Immature natural killer cell (primary cell): ENCODE measurements at regions not wholly inside any gene's neighbourhood (a gene's known extent, or its start where the extent isn't known, plus 50 kb on each side); places are given as distances from the start of the nearest gene placed in this dataset.

Experiments
- DNase-seq, 3 donors: peaks; one replicate each; pipeline ENCODE4 v3.0.0; 2022; ENCODE audit warnings: mixed read lengths in 1 of 3
- H3K27ac Mint-ChIP-seq, 6 donors: one replicate each; pipeline ENCODE4 v1.8.0; 2020; ENCODE audit warnings: mixed read lengths in 6 of 6, mild to moderate bottlenecking in 5 of 6, inconsistent platforms in 4 of 6, moderate library complexity in 3 of 6
- H3K27me3 Mint-ChIP-seq, 3 donors: one replicate each; pipeline ENCODE4 v1.8.0; 2020 to 2021; ENCODE audit warnings: low read depth in 3 of 3, mild to moderate bottlenecking in 3 of 3, mixed read lengths in 3 of 3, moderate library complexity in 3 of 3, inconsistent platforms in 1 of 3
- H3K36me3 Mint-ChIP-seq, 3 donors: one replicate each; pipeline ENCODE4 v1.8.0; 2020; ENCODE audit warnings: mixed read lengths in 3 of 3, inconsistent platforms in 2 of 3, mild to moderate bottlenecking in 2 of 3
- H3K4me1 Mint-ChIP-seq, 2 donors: one replicate each; pipeline ENCODE4 v1.8.0; 2020; ENCODE audit warnings: inconsistent platforms in 2 of 2, mild to moderate bottlenecking in 2 of 2, mixed read lengths in 2 of 2, moderate library complexity in 1 of 2
- H3K4me3 Mint-ChIP-seq, 5 donors: one replicate each; pipeline ENCODE4 v1.8.0; 2020; ENCODE audit warnings: mild to moderate bottlenecking in 5 of 5, mixed read lengths in 5 of 5, inconsistent platforms in 3 of 5, moderate library complexity in 3 of 5
- H3K9me3 Mint-ChIP-seq, 6 donors: one replicate each; pipeline ENCODE4 v1.8.0; 2020; ENCODE audit warnings: mild to moderate bottlenecking in 6 of 6, mixed read lengths in 6 of 6, inconsistent platforms in 4 of 6, moderate library complexity in 3 of 6

GRCh38 chr16:55988013-55988412 lies 112.8 kb upstream of the CES5A start:
- DNase-seq, result no peak
- Mint-ChIP-seq H3K9me3 (peaks cover 0 to 2% (median 0%) of the 10 kb centered on the region in 6 donors), H3K4me1 (no peaks in the 10 kb centered on the region), H3K27me3 (peaks cover 2 to 11% (median 4%) of the 10 kb centered on the region in 3 donors), H3K36me3 (no peaks in the 10 kb centered on the region), H3K27ac (no peak overlapping the region), H3K4me3 (no peak overlapping the region)

GRCh38 chr16:55982597-55982996 lies 107.4 kb upstream of the CES5A start:
- H3K36me3 Mint-ChIP-seq, result no peaks in the 10 kb centered on the region
- H3K9me3 Mint-ChIP-seq, result peaks cover 0 to 2% (median 0%) of the 10 kb centered on the region in 6 donors
- H3K27me3 Mint-ChIP-seq, result peaks cover 3 to 6% (median 4%) of the 10 kb centered on the region in 3 donors
- H3K27ac Mint-ChIP-seq, result no peak overlapping the region
- no peak overlapping the region for H3K4me3 Mint-ChIP-seq
- DNase-seq, result no peak
- H3K4me1 Mint-ChIP-seq, result no peaks in the 10 kb centered on the region

- H3K9me3 Mint-ChIP-seq, result peaks cover 0 to 2% (median 0%) of the 10 kb centered on the region in 6 donors
- H3K27ac Mint-ChIP-seq, result no peak overlapping the region
- H3K4me3 Mint-ChIP-seq, result no peak overlapping the region
- DNase-seq, result no peak
- H3K36me3 Mint-ChIP-seq, result no peaks in the 10 kb centered on the region
- no peaks in the 10 kb centered on the region for H3K4me1 Mint-ChIP-seq
- peaks cover 4 to 6% (median 4%) of the 10 kb centered on the region in 3 donors for H3K27me3 Mint-ChIP-seq
Observed at GRCh38 chr16:55981557-55981956, 106.4 kb upstream of the CES5A start.

DNA sequence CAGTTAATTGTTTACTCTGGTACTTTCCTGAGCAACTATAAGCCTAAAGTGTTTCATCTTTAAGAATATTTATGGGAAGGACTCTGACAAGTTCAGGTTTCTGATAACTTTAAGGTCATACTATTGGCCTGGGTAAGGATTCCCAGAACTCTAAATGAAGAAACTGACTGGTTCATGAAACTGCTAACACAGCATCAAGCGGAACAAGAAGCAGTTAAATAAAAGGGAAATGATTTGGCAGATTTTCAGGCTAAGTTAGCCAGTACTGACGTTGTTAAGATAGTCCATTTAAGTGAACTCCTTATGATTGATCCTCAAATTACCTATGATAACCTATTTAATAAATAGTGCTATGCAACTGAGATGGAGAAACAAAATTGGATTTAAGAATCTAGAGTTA lies 101.6 kb upstream of the CES5A start:
- Mint-ChIP-seq H3K4me3 (no peak overlapping the region), H3K4me1 (no peaks in the 10 kb centered on the region), H3K27me3 (peaks cover 0 to 5% (median 5%) of the 10 kb centered on the region in 3 donors), H3K27ac (no peak overlapping the region), H3K36me3 (no peaks in the 10 kb centered on the region), H3K9me3 (no peaks in the 10 kb centered on the region)
- no peak for DNase-seq

GRCh38 chr16:55971447-55971846 lies 96.3 kb upstream of the CES5A start:
- Mint-ChIP-seq H3K36me3 (no peaks in the 10 kb centered on the region), H3K9me3 (no peaks in the 10 kb centered on the region), H3K27me3 (peaks cover 4 to 8% (median 4%) of the 10 kb centered on the region in 3 donors)

DNA sequence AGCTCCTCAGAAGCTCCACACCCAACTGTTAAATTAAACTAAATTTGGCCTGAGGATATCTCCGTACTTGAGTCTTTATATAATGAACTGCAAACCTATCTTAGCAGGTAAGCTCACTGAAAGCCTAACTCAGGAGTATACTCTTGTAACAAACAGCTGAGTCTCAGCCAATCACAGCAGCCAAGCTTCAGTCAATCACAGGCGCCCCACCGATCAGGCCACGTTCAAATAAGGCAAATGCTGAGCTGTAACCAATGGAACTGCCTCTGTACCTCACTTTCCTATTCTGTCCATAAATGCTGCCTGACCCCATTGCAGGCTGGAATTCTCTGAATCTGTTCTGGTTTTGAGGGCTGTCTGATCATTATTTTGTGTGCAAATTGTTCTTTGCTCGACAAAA lies 93.0 kb upstream of the CES5A start:
- Mint-ChIP-seq H3K4me3 (no peak overlapping the region), H3K4me1 (no peaks in the 10 kb centered on the region), H3K36me3 (no peaks in the 10 kb centered on the region), H3K27me3 (peaks cover 2 to 10% (median 8%) of the 10 kb centered on the region in 3 donors), H3K9me3 (no peaks in the 10 kb centered on the region), H3K27ac (no peak overlapping the region)
- no peak for DNase-seq

More at GRCh38 chr16:55971447-55971846, 96.3 kb upstream of the CES5A start:
- H3K4me3 Mint-ChIP-seq, result no peak overlapping the region
- no peaks in the 10 kb centered on the region for H3K4me1 Mint-ChIP-seq
- no peak overlapping the region for H3K27ac Mint-ChIP-seq
- no peak for DNase-seq

DNA sequence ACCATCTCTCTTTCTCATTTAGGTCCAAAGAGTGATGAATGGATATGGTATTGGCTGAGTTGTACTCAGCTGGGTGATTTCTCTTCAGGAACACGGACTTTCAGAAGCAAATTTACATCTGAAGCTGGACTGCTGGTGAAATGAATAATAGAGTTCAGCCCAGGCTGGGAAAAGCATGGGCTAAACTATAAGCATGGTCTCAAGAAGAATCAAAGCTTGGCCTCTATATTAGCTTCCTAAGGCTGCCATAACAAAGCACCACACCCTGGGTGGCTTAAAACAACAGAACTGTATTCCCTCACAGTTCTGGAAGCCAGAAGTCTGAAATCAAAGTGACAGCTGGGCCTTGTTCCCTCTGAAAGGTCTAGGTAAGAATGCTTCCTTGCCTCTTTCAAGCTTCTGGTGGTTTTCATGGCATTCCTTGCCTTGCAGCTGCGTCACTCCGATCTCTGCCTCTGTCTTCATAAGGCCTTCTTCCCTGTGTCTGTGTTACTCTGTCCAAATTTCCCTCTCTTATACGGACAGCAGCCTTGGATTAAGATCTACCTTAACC lies 89.8 kb upstream of the CES5A start:
- H3K27ac Mint-ChIP-seq, result no peak overlapping the region
- no peaks in the 10 kb centered on the region for H3K4me1 Mint-ChIP-seq
- H3K27me3 Mint-ChIP-seq, result peaks cover 0 to 7% (median 6%) of the 10 kb centered on the region in 3 donors
- H3K36me3 Mint-ChIP-seq, result no peaks in the 10 kb centered on the region
- no peak overlapping the region for H3K4me3 Mint-ChIP-seq
- no peak for DNase-seq
- H3K9me3 Mint-ChIP-seq, result no peaks in the 10 kb centered on the region

DNA sequence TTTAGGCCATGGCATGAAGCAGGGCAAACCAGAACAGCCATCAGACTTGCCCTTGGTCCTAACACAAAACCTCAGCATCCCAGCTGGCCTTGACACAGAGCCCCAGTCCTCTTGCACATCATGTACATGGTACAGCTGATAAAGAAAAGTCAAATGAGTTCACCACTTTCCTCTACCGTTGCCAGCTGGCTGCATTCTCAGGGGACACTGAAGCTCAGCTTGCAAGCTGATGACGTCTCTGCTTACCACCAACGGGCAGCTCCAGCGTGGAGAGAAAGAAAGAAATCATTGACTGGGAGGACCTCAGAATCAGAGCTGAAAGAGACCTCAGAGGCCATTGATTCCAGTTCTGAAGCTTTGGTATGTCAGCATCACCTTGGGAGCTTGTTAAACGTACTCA lies 80.7 kb upstream of the CES5A start:
- Mint-ChIP-seq H3K9me3 (peaks cover 0 to 6% (median 0%) of the 10 kb centered on the region in 6 donors), H3K36me3 (no peaks in the 10 kb centered on the region), H3K27ac (no peak overlapping the region), H3K4me1 (no peaks in the 10 kb centered on the region), H3K4me3 (no peak overlapping the region), H3K27me3 (peaks cover 0 to 8% (median 1%) of the 10 kb centered on the region in 3 donors)
- DNase-seq, result no peak

- no peak for DNase-seq
- H3K27ac Mint-ChIP-seq, result no peak overlapping the region
- H3K36me3 Mint-ChIP-seq, result no peaks in the 10 kb centered on the region
- H3K27me3 Mint-ChIP-seq, result peaks cover 0 to 8% (median 2%) of the 10 kb centered on the region in 3 donors
- H3K4me3 Mint-ChIP-seq, result no peak overlapping the region
- no peaks in the 10 kb centered on the region for H3K4me1 Mint-ChIP-seq
- peaks cover 0 to 6% (median 0%) of the 10 kb centered on the region in 6 donors for H3K9me3 Mint-ChIP-seq
Observed at GRCh38 chr16:55955424-55955823, 80.3 kb upstream of the CES5A start.

GRCh38 chr16:55954906-55955305 lies 79.7 kb upstream of the CES5A start:
- no peak for DNase-seq
- Mint-ChIP-seq H3K36me3 (no peaks in the 10 kb centered on the region), H3K27me3 (peaks cover 0 to 8% (median 4%) of the 10 kb centered on the region in 3 donors), H3K4me3 (no peak overlapping the region), H3K4me1 (no peaks in the 10 kb centered on the region), H3K9me3 (peaks cover 0 to 6% (median under 1%) of the 10 kb centered on the region in 6 donors), H3K27ac (no peak overlapping the region)

- DNase-seq, result no peak
- Mint-ChIP-seq H3K27ac (no peak overlapping the region), H3K9me3 (peaks cover 0 to 2% (median 0%) of the 10 kb centered on the region in 6 donors), H3K4me3 (no peak overlapping the region), H3K27me3 (peaks cover 4 to 10% (median 9%) of the 10 kb centered on the region in 3 donors), H3K4me1 (no peaks in the 10 kb centered on the region), H3K36me3 (no peaks in the 10 kb centered on the region)
Observed at GRCh38 chr16:55949518-55949917, 74.3 kb upstream of the CES5A start.

DNA sequence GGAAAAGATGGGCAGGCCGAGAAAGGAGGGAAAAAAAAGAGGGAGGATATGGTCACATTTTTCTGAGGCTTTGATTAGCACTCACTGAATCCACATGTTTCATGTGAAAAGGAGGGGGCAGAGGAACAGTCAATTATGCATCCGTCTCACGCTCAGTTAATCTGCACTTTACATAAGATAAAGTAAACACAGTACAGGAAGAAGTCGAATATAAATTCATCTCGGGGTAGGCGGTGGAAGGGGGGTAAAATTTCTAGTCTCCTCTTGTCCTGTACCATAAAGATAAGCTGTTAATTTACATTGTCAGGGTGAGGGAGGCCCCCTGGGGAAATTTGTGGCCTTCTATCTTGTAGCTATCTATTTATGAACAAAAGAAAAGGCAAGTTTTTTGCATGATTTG lies 73.1 kb upstream of the CES5A start:
- Mint-ChIP-seq H3K27me3 (peaks cover 4 to 10% (median 7%) of the 10 kb centered on the region in 3 donors), H3K4me1 (no peaks in the 10 kb centered on the region), H3K36me3 (no peaks in the 10 kb centered on the region), H3K9me3 (peaks cover 0 to 2% (median 0%) of the 10 kb centered on the region in 6 donors), H3K27ac (no peak overlapping the region), H3K4me3 (no peak overlapping the region)
- no peak for DNase-seq

DNA sequence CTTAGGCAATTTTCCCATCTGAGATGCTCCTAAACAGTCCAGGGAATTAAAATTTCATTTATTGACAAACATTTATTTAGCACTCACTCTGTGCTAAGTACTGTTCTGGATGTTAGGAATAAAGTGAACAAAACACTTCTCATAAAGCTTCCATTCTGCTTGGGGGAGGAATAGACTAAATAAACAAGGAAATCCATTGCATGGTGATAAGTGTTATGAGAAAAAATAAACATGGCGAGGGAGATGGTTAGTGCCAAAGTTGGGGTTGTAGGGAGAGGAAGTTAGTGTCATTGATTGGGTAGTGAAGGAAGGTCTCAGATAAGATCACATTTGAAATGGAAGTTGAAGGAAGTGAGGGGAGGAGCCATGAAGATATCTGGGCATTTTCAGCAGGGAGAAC lies 72.2 kb upstream of the CES5A start:
- Mint-ChIP-seq H3K36me3 (no peaks in the 10 kb centered on the region), H3K9me3 (peaks cover 0 to 2% (median 0%) of the 10 kb centered on the region in 6 donors), H3K4me3 (no peak overlapping the region), H3K27me3 (peaks cover 4 to 12% (median 7%) of the 10 kb centered on the region in 3 donors), H3K4me1 (no peaks in the 10 kb centered on the region), H3K27ac (no peak overlapping the region)
- DNase-seq, result no peak

- no peak overlapping the region for H3K27ac Mint-ChIP-seq
- H3K4me3 Mint-ChIP-seq, result no peak overlapping the region
- peaks cover 0 to 2% (median 0%) of the 10 kb centered on the region in 6 donors for H3K9me3 Mint-ChIP-seq
- H3K27me3 Mint-ChIP-seq, result peaks cover 1 to 12% (median 7%) of the 10 kb centered on the region in 3 donors
- H3K4me1 Mint-ChIP-seq, result no peaks in the 10 kb centered on the region
- peak; percentile 15 to 51 (median 35) for DNase-seq
- no peaks in the 10 kb centered on the region for H3K36me3 Mint-ChIP-seq
Observed at GRCh38 chr16:55944377-55944802, 69.2 kb upstream of the CES5A start.

GRCh38 chr16:55943267-55943666 lies 68.1 kb upstream of the CES5A start:
- no peaks in the 10 kb centered on the region for H3K4me1 Mint-ChIP-seq
- H3K27me3 Mint-ChIP-seq, result peaks cover 0 to 12% (median 2%) of the 10 kb centered on the region in 3 donors
- H3K9me3 Mint-ChIP-seq, result peaks cover 0 to 2% (median 0%) of the 10 kb centered on the region in 6 donors
- H3K27ac Mint-ChIP-seq, result no peak overlapping the region
- DNase-seq, result no peak
- no peaks in the 10 kb centered on the region for H3K36me3 Mint-ChIP-seq
- H3K4me3 Mint-ChIP-seq, result no peak overlapping the region
